ENCODE measurements at regions not wholly inside any gene's neighbourhood (a gene's known extent, or its start where the extent isn't known, plus 50 kb on each side); places are given as distances from the start of the nearest gene placed in this dataset.

- Histone ChIP-seq H3K4me1 (peaks cover 6% of the 10 kb centered on the region), H3K27me3 (ENCODE audit: low read depth) (no peaks in the 10 kb centered on the region), H3K27ac (replicated peaks) (no peak overlapping the region), H3K9me3 (replicated peaks) (no peaks in the 10 kb centered on the region), H3K4me3 (no peak overlapping the region), H3K36me3 (no peaks in the 10 kb centered on the region)
- intact Hi-C loops (cut with micrococcal nuclease): no loop called here
- TF ChIP-seq CTCF (IDR thresholded peaks at IDR 0.05; ENCODE audit: borderline replicate concordance): no peak
- DNase-seq: no peak
Observed at GRCh38 chr4:3361406-3361805, 68.6 kb downstream of the RGS12 start.

DNA sequence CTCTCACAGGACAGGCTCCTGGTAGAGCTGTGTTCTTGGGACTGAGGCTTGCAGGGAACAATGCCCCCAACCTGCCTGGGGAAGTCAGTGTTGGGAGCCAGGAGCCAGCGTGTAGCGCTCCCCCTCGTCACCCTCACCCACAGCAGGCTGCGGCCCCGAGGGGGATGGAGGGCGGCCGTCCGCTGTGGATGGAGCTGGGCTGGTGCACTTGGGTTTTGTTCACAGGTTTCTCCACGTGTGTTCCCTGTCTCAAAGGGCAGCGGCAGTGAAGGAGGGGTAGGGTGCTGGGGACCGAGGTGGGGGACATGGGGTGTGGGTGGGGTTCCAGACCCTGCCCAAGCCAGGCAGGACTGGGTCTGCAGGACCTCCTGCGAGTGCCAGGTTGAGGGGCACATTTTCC is 69.1 kb downstream of the RGS12 start:
- no peaks in the 10 kb centered on the region for H3K27me3 ChIP-seq (ENCODE audit: low read depth)
- H3K4me1 ChIP-seq: peaks cover 6% of the 10 kb centered on the region
- no peak for TF ChIP-seq CTCF (IDR thresholded peaks at IDR 0.05; ENCODE audit: borderline replicate concordance)
- no peak for DNase-seq
- H3K27ac ChIP-seq (replicated peaks): no peak overlapping the region
- intact Hi-C loops (cut with micrococcal nuclease): no loop called here
- H3K9me3 ChIP-seq (replicated peaks): no peaks in the 10 kb centered on the region
- H3K36me3 ChIP-seq: no peaks in the 10 kb centered on the region
- no peak overlapping the region for H3K4me3 ChIP-seq

DNA sequence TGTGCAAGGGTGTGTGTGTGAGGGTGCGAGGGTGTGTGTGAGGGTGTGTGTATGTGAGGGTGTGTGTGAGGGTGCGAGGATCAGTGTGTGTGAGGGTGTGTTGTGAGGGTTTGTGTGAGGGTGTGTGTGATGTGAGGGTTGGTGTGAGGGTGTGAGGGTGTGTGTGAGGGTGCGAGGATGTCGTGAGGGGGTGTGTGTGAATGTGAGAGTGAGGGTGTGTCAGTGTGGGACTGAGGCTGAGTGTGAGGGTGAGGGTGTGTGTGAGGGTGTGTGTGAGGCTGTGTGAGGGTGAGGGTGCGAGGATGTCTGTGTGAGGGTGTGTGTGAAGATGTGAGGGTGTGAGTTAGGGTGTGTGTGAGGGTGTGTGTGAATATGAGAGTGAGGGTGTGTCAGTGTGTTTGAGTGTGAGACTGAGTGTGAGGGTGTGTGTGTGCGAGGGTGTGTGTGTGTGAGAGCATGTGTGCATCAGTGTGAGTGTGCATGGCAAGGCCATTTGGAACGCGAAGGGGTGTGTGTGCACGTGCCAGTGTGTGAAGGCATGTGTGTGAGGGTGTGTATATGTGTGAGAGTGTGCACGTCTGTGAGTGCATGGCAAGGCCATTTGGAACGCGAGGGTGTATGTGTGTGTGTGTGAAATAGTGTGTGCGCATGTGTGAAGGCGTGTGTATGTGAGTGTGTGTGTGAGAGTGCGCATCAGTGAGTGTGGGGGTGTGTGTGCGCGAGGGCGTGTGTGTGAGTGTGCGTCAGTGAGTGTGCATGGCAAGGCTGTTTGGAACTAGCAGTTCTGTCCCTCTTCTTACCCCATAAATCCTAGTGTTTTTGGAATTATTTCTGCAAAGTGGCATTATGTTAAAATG is 69.8 kb downstream of the RGS12 start:
- intact Hi-C loops (cut with micrococcal nuclease): no loop called here
- TF ChIP-seq CTCF (IDR thresholded peaks at IDR 0.05; ENCODE audit: borderline replicate concordance): no peak
- peaks cover 6% of the 10 kb centered on the region for H3K4me1 ChIP-seq
- no peak for DNase-seq
- no peak overlapping the region for H3K4me3 ChIP-seq
- no peaks in the 10 kb centered on the region for H3K9me3 ChIP-seq (replicated peaks)
- no peaks in the 10 kb centered on the region for H3K36me3 ChIP-seq
- H3K27me3 ChIP-seq (ENCODE audit: low read depth): no peaks in the 10 kb centered on the region
- H3K27ac ChIP-seq (replicated peaks): no peak overlapping the region

- peaks cover 6% of the 10 kb centered on the region for H3K4me1 ChIP-seq
- no peak overlapping the region for H3K4me3 ChIP-seq
- no peak overlapping the region for H3K27ac ChIP-seq (replicated peaks)
- no peak for DNase-seq
- no peak for TF ChIP-seq CTCF (IDR thresholded peaks at IDR 0.05; ENCODE audit: borderline replicate concordance)
- H3K9me3 ChIP-seq (replicated peaks): no peaks in the 10 kb centered on the region
- H3K36me3 ChIP-seq: no peaks in the 10 kb centered on the region
- H3K27me3 ChIP-seq (ENCODE audit: low read depth): no peaks in the 10 kb centered on the region
- intact Hi-C loops (cut with micrococcal nuclease): no loop called here
Observed at GRCh38 chr4:3363411-3364141, 70.8 kb downstream of the RGS12 start.

GRCh38 chr4:3364199-3364598 is 71.4 kb downstream of the RGS12 start:
- Histone ChIP-seq H3K27ac (replicated peaks) (no peak overlapping the region), H3K36me3 (no peaks in the 10 kb centered on the region), H3K4me1 (peaks cover 12% of the 10 kb centered on the region), H3K27me3 (ENCODE audit: low read depth) (no peaks in the 10 kb centered on the region), H3K4me3 (no peak overlapping the region), H3K9me3 (replicated peaks) (no peaks in the 10 kb centered on the region)
- no peak for DNase-seq
- no peak for TF ChIP-seq CTCF (IDR thresholded peaks at IDR 0.05; ENCODE audit: borderline replicate concordance)
- intact Hi-C loops (cut with micrococcal nuclease): no loop called here

All from left ventricle myocardium inferior (tissue), 1 donor.